Mesenchymal stem cell (in vitro differentiated cells and primary cell): ENCODE measurements at regions not wholly inside any gene's neighbourhood (a gene's known extent, or its start where the extent isn't known, plus 50 kb on each side); places are given as distances from the start of the nearest gene placed in this dataset.

Experiments
- DNase-seq: peaks from one replicate; pipeline ENCODE4 v3.0.0-alpha.2; 2013
- H2AFZ ChIP-seq: one replicate; pipeline ENCODE4 v1.6.1; 2013; ENCODE audit warnings: low read depth, mild to moderate bottlenecking, control low read depth, inconsistent platforms, low read length, moderate library complexity
- H2AK5ac ChIP-seq: 2 replicates; pipeline ENCODE4 v1.6.1; 2013; ENCODE audit warnings: low read length, moderate library complexity, mild to moderate bottlenecking, inconsistent platforms; ENCODE audit not compliant: severe bottlenecking
- H2BK120ac ChIP-seq: one replicate; pipeline ENCODE4 v1.6.1; 2013; ENCODE audit warnings: low read depth, mild to moderate bottlenecking, inconsistent platforms, low read length, moderate library complexity
- H2BK12ac ChIP-seq, 2 experiments: one replicate each; pipeline ENCODE4 v1.6.1; 2013; ENCODE audit warnings: inconsistent platforms in 2 of 2, low read length in 2 of 2, mild to moderate bottlenecking in 2 of 2, moderate library complexity in 2 of 2, control low read depth in 1 of 2
- H2BK15ac ChIP-seq: one replicate; pipeline ENCODE4 v1.6.1; 2013; ENCODE audit warnings: mild to moderate bottlenecking, low read depth, inconsistent platforms; ENCODE audit not compliant: poor library complexity, severe bottlenecking
- H2BK5ac ChIP-seq: 2 replicates; pipeline ENCODE4 v1.6.1; 2013; ENCODE audit warnings: low read depth, mild to moderate bottlenecking, low read length, control low read depth, inconsistent platforms; ENCODE audit not compliant: poor library complexity, severe bottlenecking
- H3K14ac ChIP-seq, 2 experiments: one replicate each; pipeline ENCODE4 v1.6.1; 2013; ENCODE audit warnings: inconsistent platforms in 2 of 2, low read length in 2 of 2, control low read depth in 1 of 2, mild to moderate bottlenecking in 1 of 2, moderate library complexity in 1 of 2
- H3K18ac ChIP-seq, 2 experiments: one replicate each; pipeline ENCODE4 v1.6.1; 2013; ENCODE audit warnings: inconsistent platforms in 2 of 2, low read length in 2 of 2, control low read depth in 1 of 2, low read depth in 1 of 2, mild to moderate bottlenecking in 1 of 2
- H3K23ac ChIP-seq, 2 experiments: one replicate each; pipeline ENCODE4 v1.6.1; 2013; ENCODE audit warnings: inconsistent platforms in 2 of 2, low read length in 2 of 2, mild to moderate bottlenecking in 2 of 2, moderate library complexity in 2 of 2, control low read depth in 1 of 2
- H3K27ac ChIP-seq: 2 replicates; pipeline ENCODE4 v1.5.1; 2013; ENCODE audit warnings: mild to moderate bottlenecking, moderate library complexity, low read length, control low read depth, inconsistent platforms; ENCODE audit not compliant: poor library complexity, severe bottlenecking
- H3K27me3 ChIP-seq, 2 experiments: 2 replicates each; pipeline versions ENCODE4 v1.6.1 to v1.7.0; 2013; ENCODE audit warnings: low read length in 2 of 2, mild to moderate bottlenecking in 2 of 2, moderate library complexity in 2 of 2, control low read depth in 1 of 2, inconsistent platforms in 1 of 2; ENCODE audit not compliant: control insufficient read depth in 1 of 2, insufficient read depth in 1 of 2
- H3K36me3 ChIP-seq, 2 experiments: 2 replicates each; pipeline versions ENCODE4 v1.6.1 to v1.7.0; 2013; ENCODE audit warnings: low read length in 2 of 2, control low read depth in 1 of 2, inconsistent platforms in 1 of 2, low read depth in 1 of 2, mild to moderate bottlenecking in 1 of 2; ENCODE audit not compliant: insufficient read depth in 2 of 2, control insufficient read depth in 1 of 2
- H3K4ac ChIP-seq, 2 experiments: one replicate each; pipeline ENCODE4 v1.6.1; 2013; ENCODE audit warnings: inconsistent platforms in 2 of 2, low read length in 2 of 2, mild to moderate bottlenecking in 2 of 2, moderate library complexity in 2 of 2, control low read depth in 1 of 2, low read depth in 1 of 2
- H3K4me1 ChIP-seq: 2 replicates; pipeline ENCODE4 v1.6.1; 2013; ENCODE audit warnings: low read depth, low read length, control low read depth; ENCODE audit not compliant: control insufficient read depth, insufficient read depth
- H3K4me2 ChIP-seq: 2 replicates; pipeline ENCODE4 v1.6.1; 2013; ENCODE audit warnings: low read length, mild to moderate bottlenecking, inconsistent platforms; ENCODE audit not compliant: poor library complexity, severe bottlenecking
- H3K4me3 ChIP-seq, 2 experiments: 2 replicates each; pipeline versions ENCODE4 v1.5.1 to v1.7.0; 2013; ENCODE audit warnings: low read length in 2 of 2, mild to moderate bottlenecking in 2 of 2, control low read depth in 1 of 2, low read depth in 1 of 2; ENCODE audit not compliant: insufficient read depth in 1 of 2
- H3K79me1 ChIP-seq: replicated peaks from 2 replicates; pipeline ENCODE4 v1.6.1; 2013; ENCODE audit warnings: mild to moderate bottlenecking, control low read depth, low read length, inconsistent platforms; ENCODE audit not compliant: poor library complexity, severe bottlenecking
- H3K9ac ChIP-seq: 2 replicates; pipeline ENCODE4 v1.7.0; 2013; ENCODE audit warnings: mild to moderate bottlenecking, low read length, moderate library complexity
- H3K9me3 ChIP-seq: 2 replicates; pipeline ENCODE4 v1.7.0; 2013; ENCODE audit warnings: mild to moderate bottlenecking, low read length; ENCODE audit not compliant: control insufficient read depth
- H4K8ac ChIP-seq: one replicate; pipeline ENCODE4 v1.6.1; 2013; ENCODE audit warnings: inconsistent platforms, mild to moderate bottlenecking, low read length, moderate library complexity
- H4K91ac ChIP-seq: one replicate; pipeline ENCODE4 v1.6.1; 2013; ENCODE audit warnings: mild to moderate bottlenecking, low read length, inconsistent platforms
- WGBS: methylation state at CpG from one replicate; pipeline ENCODE4 v1.1.7; 2013; ENCODE audit warnings: mixed read lengths; 5-methylcytosine and 5-hydroxymethylcytosine counted together

GRCh38 chr4:92129408-92129994 is 174.3 kb upstream of the GRID2 start:
- Histone ChIP-seq H3K4me3 (no peak overlapping the region), H3K9ac (no peak overlapping the region), H3K4ac (no peak overlapping the region), H3K18ac (no peak overlapping the region), H3K4me2 (no peak overlapping the region), H3K23ac (no peak overlapping the region), H2AK5ac (no peak overlapping the region), H2AFZ (no peak overlapping the region), H3K9me3 (no peaks in the 10 kb centered on the region), H3K27me3 (no peaks in the 10 kb centered on the region), H2BK5ac (no peak overlapping the region), H3K36me3 (no peaks in the 10 kb centered on the region), H3K79me1 (no peaks in the 10 kb centered on the region), H2BK12ac (no peak overlapping the region), H3K27ac (no peak overlapping the region), H2BK15ac (no peak overlapping the region), H4K8ac (no peak overlapping the region), H3K14ac (no peak overlapping the region), H2BK120ac (no peak overlapping the region), H3K4me1 (peaks cover 1% of the 10 kb centered on the region), H4K91ac (no peak overlapping the region)
- DNase-seq, result no peak
- WGBS, result 66% methylated on average over 5 of the region's 5 CpGs

GRCh38 chr4:92136434-92136833 is 167.3 kb upstream of the GRID2 start:
- peaks cover 17% of the 10 kb centered on the region for H3K9me3 ChIP-seq
- no peak overlapping the region for H2BK120ac ChIP-seq
- no peaks in the 10 kb centered on the region for H3K79me1 ChIP-seq
- no peak overlapping the region for H2BK12ac ChIP-seq
- no peak overlapping the region for H3K4me2 ChIP-seq
- H3K9ac ChIP-seq, result no peak overlapping the region
- H2AFZ ChIP-seq, result no peak overlapping the region
- no peak overlapping the region for H2BK5ac ChIP-seq
- H2AK5ac ChIP-seq, result no peak overlapping the region
- H4K8ac ChIP-seq, result no peak overlapping the region
- no peaks in the 10 kb centered on the region for H3K36me3 ChIP-seq
- no peak overlapping the region for H3K4ac ChIP-seq
- 100% methylated on average over 1 of the region's 3 CpGs for whole genome bisulfite sequencing
- no peak overlapping the region for H3K27ac ChIP-seq
- H3K23ac ChIP-seq, result no peak overlapping the region
- no peak overlapping the region for H3K18ac ChIP-seq
- H3K14ac ChIP-seq, result no peak overlapping the region
- DNase-seq, result no peak
- no peak overlapping the region for H2BK15ac ChIP-seq
- H3K27me3 ChIP-seq, result no peaks in the 10 kb centered on the region
- no peaks in the 10 kb centered on the region for H3K4me1 ChIP-seq
- H3K4me3 ChIP-seq, result no peak overlapping the region
- H4K91ac ChIP-seq, result no peak overlapping the region

- no peak overlapping the region for H4K91ac ChIP-seq
- H2BK120ac ChIP-seq, result no peak overlapping the region
- H2BK15ac ChIP-seq, result no peak overlapping the region
- no peak overlapping the region for H3K27ac ChIP-seq
- no peak overlapping the region for H2AK5ac ChIP-seq
- H2BK12ac ChIP-seq, result no peak overlapping the region
- H3K4ac ChIP-seq, result no peak overlapping the region
- H3K4me3 ChIP-seq, result no peak overlapping the region
- DNase-seq, result no peak
- peaks cover 4% of the 10 kb centered on the region for H3K9me3 ChIP-seq
- no peak overlapping the region for H3K18ac ChIP-seq
- no peaks in the 10 kb centered on the region for H3K79me1 ChIP-seq
- H3K27me3 ChIP-seq, result no peaks in the 10 kb centered on the region
- no peak overlapping the region for H3K4me2 ChIP-seq
- H4K8ac ChIP-seq, result no peak overlapping the region
- no peak overlapping the region for H3K14ac ChIP-seq
- H3K23ac ChIP-seq, result no peak overlapping the region
- H2BK5ac ChIP-seq, result no peak overlapping the region
- H2AFZ ChIP-seq, result no peak overlapping the region
- H3K9ac ChIP-seq, result no peak overlapping the region
- no peaks in the 10 kb centered on the region for H3K4me1 ChIP-seq
- no peaks in the 10 kb centered on the region for H3K36me3 ChIP-seq
- WGBS, result 70% methylated on average over 2 of the region's 2 CpGs
These were observed 140.4 kb upstream of the GRID2 start for GRCh38 chr4:92163348-92163747.

- H3K18ac ChIP-seq, result no peak overlapping the region
- no CpG with 5 or more reads among the region's 2 CpGs for WGBS
- H3K27ac ChIP-seq, result no peak overlapping the region
- H2AFZ ChIP-seq, result no peak overlapping the region
- no peak for DNase-seq
- no peaks in the 10 kb centered on the region for H3K36me3 ChIP-seq
- no peak overlapping the region for H2BK120ac ChIP-seq
- no peaks in the 10 kb centered on the region for H3K4me1 ChIP-seq
- H4K8ac ChIP-seq, result no peak overlapping the region
- H3K9ac ChIP-seq, result no peak overlapping the region
- H3K14ac ChIP-seq, result no peak overlapping the region
- H2BK12ac ChIP-seq, result no peak overlapping the region
- H3K27me3 ChIP-seq, result no peaks in the 10 kb centered on the region
- H4K91ac ChIP-seq, result no peak overlapping the region
- no peak overlapping the region for H3K23ac ChIP-seq
- H2AK5ac ChIP-seq, result no peak overlapping the region
- no peak overlapping the region for H3K4ac ChIP-seq
- H3K4me2 ChIP-seq, result no peak overlapping the region
- H2BK5ac ChIP-seq, result no peak overlapping the region
- H3K4me3 ChIP-seq, result no peak overlapping the region
- H3K79me1 ChIP-seq, result no peaks in the 10 kb centered on the region
- H2BK15ac ChIP-seq, result no peak overlapping the region
- no peaks in the 10 kb centered on the region for H3K9me3 ChIP-seq
These were observed 133.4 kb upstream of the GRID2 start for GRCh38 chr4:92170340-92170739.
